Uterus (tissue), 3 donors: ENCODE measurements at regions not wholly inside any gene's neighbourhood (a gene's known extent, or its start where the extent isn't known, plus 50 kb on each side); places are given as distances from the start of the nearest gene placed in this dataset.

ENCODE experiments used
- DNase-seq, 2 donors: peaks; one replicate each; pipeline ENCODE4 v3.0.0-alpha.2; 2019 to 2020
- H3K27ac ChIP-seq, 2 donors: fragments of 200-600 bp; sonication (generic); 1 replicate in 1 of 2; 2 replicates in 1 of 2; pipeline ENCODE4 v1.5.1; 2016 to 2018
- H3K27me3 ChIP-seq, 2 donors: fragments of 200-600 bp; sonication (generic); one replicate each; pipeline ENCODE4 v1.5.1; 2018 to 2019; ENCODE audit warnings: control low read depth in 1 of 2
- H3K36me3 ChIP-seq, 2 donors: fragments of 200-600 bp; sonication (generic); one replicate each; pipeline ENCODE4 v1.5.1; 2019; ENCODE audit warnings: control low read depth in 1 of 2
- H3K4me1 ChIP-seq, 2 donors: fragments of 200-600 bp; sonication (generic); one replicate each; pipeline ENCODE4 v1.5.1; 2018 to 2019; ENCODE audit warnings: control low read depth in 1 of 2
- H3K4me3 ChIP-seq, 2 donors: fragments of 200-600 bp; sonication (generic); 1 replicate in 1 of 2; 2 replicates in 1 of 2; pipeline ENCODE4 v1.5.1; 2018 to 2019; ENCODE audit warnings: mild to moderate bottlenecking in 1 of 2
- H3K9me3 ChIP-seq, 2 donors: fragments of 200-600 bp; sonication (generic); one replicate each; pipeline ENCODE4 v1.5.1; 2019; ENCODE audit warnings: control low read depth in 1 of 2
- CTCF ChIP-seq, 4 experiments: fragments of 200-600 bp in 2 of 4; fragments of 450-650 bp in 2 of 4; sonication (generic) in 2 of 4; IDR thresholded peaks; one replicate each; pipeline ENCODE4 v1.5.1; 2016 to 2019; ENCODE audit warnings: antibody characterized with exemption in 4 of 4, mild to moderate bottlenecking in 2 of 4, moderate library complexity in 1 of 4
- POLR2A ChIP-seq, 2 donors: fragments of 450-650 bp; IDR thresholded peaks; one replicate each; pipeline ENCODE4 v1.6.1; 2016; ENCODE audit warnings: antibody characterized with exemption in 2 of 2, mild to moderate bottlenecking in 1 of 2, moderate library complexity in 1 of 2
- intact Hi-C: fragments of 100-400 bp; cut with DNase I; formaldehyde crosslinking; loops from one replicate; pipeline ENCODE4 v1.15.1; 2023; ENCODE audit warnings: low total_unique reads
- donor health status: DM: yes; HTN: yes; CAD: no.

- Histone ChIP-seq H3K36me3 (no peaks in the 10 kb centered on the region), H3K9me3 (no peaks in the 10 kb centered on the region), H3K27ac (no peak overlapping the region), H3K4me3 (no peak overlapping the region), H3K27me3 (no peaks in the 10 kb centered on the region), H3K4me1 (no peaks in the 10 kb centered on the region)
- TF ChIP-seq CTCF (IDR thresholded peaks at IDR 0.05) = no peak
- no peak for TF ChIP-seq POLR2A (IDR thresholded peaks at IDR 0.05)
- DNase-seq = no peak
- intact Hi-C loops = no loop called here
Observed at GRCh38 chr12:47410862-47411261, 295.0 kb downstream of the RPAP3 start.

- no peak for DNase-seq
- Histone ChIP-seq H3K27me3 (no peaks in the 10 kb centered on the region), H3K36me3 (no peaks in the 10 kb centered on the region), H3K27ac (no peak overlapping the region), H3K9me3 (no peaks in the 10 kb centered on the region), H3K4me1 (no peaks in the 10 kb centered on the region), H3K4me3 (no peak overlapping the region)
- TF ChIP-seq CTCF (IDR thresholded peaks at IDR 0.05) (no peak), POLR2A (IDR thresholded peaks at IDR 0.05) (no peak)
- intact Hi-C loops = no loop called here
Observed at GRCh38 chr12:47410383-47410782, 295.4 kb downstream of the RPAP3 start.

GRCh38 chr12:47409310-47409987, 296.4 kb downstream of the RPAP3 start:
- H3K4me1 ChIP-seq = no peaks in the 10 kb centered on the region
- intact Hi-C loops = no loop called here
- no peak overlapping the region for H3K4me3 ChIP-seq
- H3K27me3 ChIP-seq = no peaks in the 10 kb centered on the region
- no peak overlapping the region for H3K27ac ChIP-seq
- no peaks in the 10 kb centered on the region for H3K36me3 ChIP-seq
- no peak for DNase-seq
- no peaks in the 10 kb centered on the region for H3K9me3 ChIP-seq
- TF ChIP-seq CTCF (IDR thresholded peaks at IDR 0.05) (no peak), POLR2A (IDR thresholded peaks at IDR 0.05) (no peak)

- Histone ChIP-seq H3K36me3 (no peaks in the 10 kb centered on the region), H3K27me3 (no peaks in the 10 kb centered on the region), H3K27ac (no peak overlapping the region), H3K9me3 (no peaks in the 10 kb centered on the region), H3K4me1 (no peaks in the 10 kb centered on the region), H3K4me3 (no peak overlapping the region)
- no peak for DNase-seq
- intact Hi-C loops = no loop called here
- TF ChIP-seq CTCF (IDR thresholded peaks at IDR 0.05) (peak in 2 of 4 experiments; percentile 18 to 21), POLR2A (IDR thresholded peaks at IDR 0.05) (no peak)
Observed at GRCh38 chr12:47408171-47408871, 297.5 kb downstream of the RPAP3 start.

- no peaks in the 10 kb centered on the region for H3K9me3 ChIP-seq
- H3K4me3 ChIP-seq = no peak overlapping the region
- H3K36me3 ChIP-seq = no peaks in the 10 kb centered on the region
- no peak for TF ChIP-seq POLR2A (IDR thresholded peaks at IDR 0.05)
- no peak for TF ChIP-seq CTCF (IDR thresholded peaks at IDR 0.05)
- no peak for DNase-seq
- no peak overlapping the region for H3K27ac ChIP-seq
- no peaks in the 10 kb centered on the region for H3K27me3 ChIP-seq
- H3K4me1 ChIP-seq = no peaks in the 10 kb centered on the region
- intact Hi-C loops = no loop called here
Observed at GRCh38 chr12:47407463-47408129, 298.2 kb downstream of the RPAP3 start.
